ENCODE measurements at regions not wholly inside any gene's neighbourhood (a gene's known extent, or its start where the extent isn't known, plus 50 kb on each side); places are given as distances from the start of the nearest gene placed in this dataset.

GRCh38 chr5:7983433-7983832, 114.5 kb downstream of the MTRR start:
- no peak for TF ChIP-seq FOXP2 (optimal IDR thresholded peaks at IDR 0.05; ENCODE audit: borderline replicate concordance, extremely low read depth, extremely low read length, insufficient read depth)
- TF ChIP-seq TAF1 (IDR thresholded peaks at IDR 0.05; ENCODE audit: borderline replicate concordance, insufficient read depth, low read length), result no peak
- no peak for TF ChIP-seq POLR2AphosphoS5 (IDR thresholded peaks at IDR 0.05; ENCODE audit: low read depth, low read length)
- TF ChIP-seq SIN3A (IDR thresholded peaks at IDR 0.05; ENCODE audit: borderline replicate concordance, insufficient read depth, low read length), result no peak
- no peak for TF ChIP-seq REST (IDR thresholded peaks at IDR 0.05; ENCODE audit: insufficient read depth in 1 of 2, low read depth in 2 of 2, low read length in 2 of 2)

- TF ChIP-seq TAF1 (IDR thresholded peaks at IDR 0.05; ENCODE audit: borderline replicate concordance, insufficient read depth, low read length) (no peak), REST (IDR thresholded peaks at IDR 0.05; ENCODE audit: insufficient read depth in 1 of 2, low read depth in 2 of 2, low read length in 2 of 2) (no peak), SIN3A (IDR thresholded peaks at IDR 0.05; ENCODE audit: borderline replicate concordance, insufficient read depth, low read length) (no peak), FOXP2 (optimal IDR thresholded peaks at IDR 0.05; ENCODE audit: borderline replicate concordance, extremely low read depth, extremely low read length, insufficient read depth) (no peak), POLR2AphosphoS5 (IDR thresholded peaks at IDR 0.05; ENCODE audit: low read depth, low read length) (no peak)
These were observed 122.3 kb downstream of the MTRR start for GRCh38 chr5:7991125-7991821.

GRCh38 chr5:7995688-7996294, 126.8 kb downstream of the MTRR start:
- TF ChIP-seq POLR2AphosphoS5 (IDR thresholded peaks at IDR 0.05; ENCODE audit: low read depth, low read length) (no peak), REST (IDR thresholded peaks at IDR 0.05; ENCODE audit: insufficient read depth in 1 of 2, low read depth in 2 of 2, low read length in 2 of 2) (no peak), FOXP2 (optimal IDR thresholded peaks at IDR 0.05; ENCODE audit: borderline replicate concordance, extremely low read depth, extremely low read length, insufficient read depth) (no peak), SIN3A (IDR thresholded peaks at IDR 0.05; ENCODE audit: borderline replicate concordance, insufficient read depth, low read length) (no peak)

GRCh38 chr5:8005416-8005815, 136.5 kb downstream of the MTRR start:
- TF ChIP-seq POLR2AphosphoS5 (IDR thresholded peaks at IDR 0.05; ENCODE audit: low read depth, low read length) (no peak), REST (IDR thresholded peaks at IDR 0.05; ENCODE audit: insufficient read depth in 1 of 2, low read depth in 2 of 2, low read length in 2 of 2) (no peak), SIN3A (IDR thresholded peaks at IDR 0.05; ENCODE audit: borderline replicate concordance, insufficient read depth, low read length) (no peak), TAF1 (IDR thresholded peaks at IDR 0.05; ENCODE audit: borderline replicate concordance, insufficient read depth, low read length) (no peak), FOXP2 (optimal IDR thresholded peaks at IDR 0.05; ENCODE audit: borderline replicate concordance, extremely low read depth, extremely low read length, insufficient read depth) (no peak)

Data from PFSK-1 (cell line).